ENCODE measurements at regions not wholly inside any gene's neighbourhood (a gene's known extent, or its start where the extent isn't known, plus 50 kb on each side); places are given as distances from the start of the nearest gene placed in this dataset.

DNA sequence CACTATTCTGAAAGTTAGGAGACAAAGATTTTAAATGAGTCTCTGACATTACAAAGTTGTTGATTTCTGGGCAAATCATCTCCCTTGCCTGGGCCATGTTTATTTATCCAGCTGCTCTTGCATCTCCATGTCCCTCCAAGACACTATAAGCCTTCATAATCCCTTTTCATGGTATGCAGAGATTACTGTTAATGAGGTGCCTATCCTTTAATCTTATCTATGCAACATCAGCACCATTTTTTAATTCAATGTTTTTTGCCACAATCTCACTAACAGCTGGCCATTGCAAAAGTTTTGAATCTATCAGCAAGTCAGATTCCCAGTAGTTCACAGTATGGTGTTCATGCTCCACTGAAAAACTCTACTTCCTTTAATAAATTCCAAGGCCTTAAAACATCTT lies 108.5 kb upstream of the PTPRD start:
- TF ChIP-seq, protein P1, sequence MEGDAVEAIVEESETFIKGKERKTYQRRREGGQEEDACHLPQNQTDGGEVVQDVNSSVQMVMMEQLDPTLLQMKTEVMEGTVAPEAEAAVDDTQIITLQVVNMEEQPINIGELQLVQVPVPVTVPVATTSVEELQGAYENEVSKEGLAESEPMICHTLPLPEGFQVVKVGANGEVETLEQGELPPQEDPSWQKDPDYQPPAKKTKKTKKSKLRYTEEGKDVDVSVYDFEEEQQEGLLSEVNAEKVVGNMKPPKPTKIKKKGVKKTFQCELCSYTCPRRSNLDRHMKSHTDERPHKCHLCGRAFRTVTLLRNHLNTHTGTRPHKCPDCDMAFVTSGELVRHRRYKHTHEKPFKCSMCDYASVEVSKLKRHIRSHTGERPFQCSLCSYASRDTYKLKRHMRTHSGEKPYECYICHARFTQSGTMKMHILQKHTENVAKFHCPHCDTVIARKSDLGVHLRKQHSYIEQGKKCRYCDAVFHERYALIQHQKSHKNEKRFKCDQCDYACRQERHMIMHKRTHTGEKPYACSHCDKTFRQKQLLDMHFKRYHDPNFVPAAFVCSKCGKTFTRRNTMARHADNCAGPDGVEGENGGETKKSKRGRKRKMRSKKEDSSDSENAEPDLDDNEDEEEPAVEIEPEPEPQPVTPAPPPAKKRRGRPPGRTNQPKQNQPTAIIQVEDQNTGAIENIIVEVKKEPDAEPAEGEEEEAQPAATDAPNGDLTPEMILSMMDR (IDR thresholded peaks at IDR 0.05) = no peak
- no peak for TF ChIP-seq POLR2A (IDR thresholded peaks at IDR 0.05; ENCODE audit: low read length)
- TF ChIP-seq ELK1 (IDR thresholded peaks at IDR 0.05; ENCODE audit: low read depth, low read length) = no peak
- TF ChIP-seq PBX3 (IDR thresholded peaks at IDR 0.05) = no peak
- TF ChIP-seq MYC (IDR thresholded peaks at IDR 0.05; ENCODE audit: borderline replicate concordance, low read length) = no peak
- no peak for TF ChIP-seq SMC3 (IDR thresholded peaks at IDR 0.05)
- TF ChIP-seq, protein P2, sequence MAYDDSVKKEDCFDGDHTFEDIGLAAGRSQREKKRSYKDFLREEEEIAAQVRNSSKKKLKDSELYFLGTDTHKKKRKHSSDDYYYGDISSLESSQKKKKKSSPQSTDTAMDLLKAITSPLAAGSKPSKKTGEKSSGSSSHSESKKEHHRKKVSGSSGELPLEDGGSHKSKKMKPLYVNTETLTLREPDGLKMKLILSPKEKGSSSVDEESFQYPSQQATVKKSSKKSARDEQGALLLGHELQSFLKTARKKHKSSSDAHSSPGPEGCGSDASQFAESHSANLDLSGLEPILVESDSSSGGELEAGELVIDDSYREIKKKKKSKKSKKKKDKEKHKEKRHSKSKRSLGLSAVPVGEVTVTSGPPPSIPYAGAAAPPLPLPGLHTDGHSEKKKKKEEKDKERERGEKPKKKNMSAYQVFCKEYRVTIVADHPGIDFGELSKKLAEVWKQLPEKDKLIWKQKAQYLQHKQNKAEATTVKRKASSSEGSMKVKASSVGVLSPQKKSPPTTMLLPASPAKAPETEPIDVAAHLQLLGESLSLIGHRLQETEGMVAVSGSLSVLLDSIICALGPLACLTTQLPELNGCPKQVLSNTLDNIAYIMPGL (CRISPR knock-in tag; IDR thresholded peaks at IDR 0.05; ENCODE audit: borderline replicate concordance) = no peak
- no peak for TF ChIP-seq USF2 (IDR thresholded peaks at IDR 0.05)
- TF ChIP-seq BHLHE40 (IDR thresholded peaks at IDR 0.05; ENCODE audit: low read depth, low read length) = no peak
- no peak for TF ChIP-seq JUN (IDR thresholded peaks at IDR 0.05)
- no peak for TF ChIP-seq CHD2 (IDR thresholded peaks at IDR 0.05; ENCODE audit: low read length, partially characterized antibody)
- TF ChIP-seq ESRRA (IDR thresholded peaks at IDR 0.05; ENCODE audit: borderline replicate concordance, low read length) = no peak

Measured in A549 (cell line).